IPS DF 6.9 (cell line): ENCODE measurements at regions not wholly inside any gene's neighbourhood (a gene's known extent, or its start where the extent isn't known, plus 50 kb on each side); places are given as distances from the start of the nearest gene placed in this dataset.

Experiments used
- DNase-seq: peaks from one replicate; pipeline ENCODE4 v3.0.0-alpha.2; 2013; ENCODE audit warnings: low read depth, low spot score
- H3K27ac ChIP-seq: one replicate; pipeline ENCODE4 v1.5.1; 2013; ENCODE audit warnings: low read length, control low read depth
- H3K27me3 ChIP-seq: 2 replicates; pipeline ENCODE4 v1.6.1; 2013; ENCODE audit warnings: mild to moderate bottlenecking, low read length; ENCODE audit not compliant: control insufficient read depth, insufficient read depth
- H3K36me3 ChIP-seq: 2 replicates; pipeline ENCODE4 v1.6.1; 2013; ENCODE audit warnings: low read length; ENCODE audit not compliant: control insufficient read depth, insufficient read depth
- H3K4me1 ChIP-seq: 2 replicates; pipeline ENCODE4 v1.6.1; 2013; ENCODE audit warnings: low read length; ENCODE audit not compliant: control insufficient read depth, insufficient read depth
- H3K4me3 ChIP-seq: 2 replicates; pipeline ENCODE4 v1.5.1; 2013; ENCODE audit warnings: mild to moderate bottlenecking, low read length
- H3K9me3 ChIP-seq: 2 replicates; pipeline ENCODE4 v1.6.1; 2013; ENCODE audit warnings: low read length, inconsistent platforms; ENCODE audit not compliant: control insufficient read depth, insufficient read depth
- WGBS: extraction: QIAGEN DNeasy Blood & Tissue Kit; methylation state at CpG from one replicate; pipeline ENCODE4 v1.1.7; 2013; ENCODE audit warnings: mixed read lengths, missing lambda C conversion rate; ENCODE audit not compliant: insufficient read length, insufficient coverage; 5-methylcytosine and 5-hydroxymethylcytosine counted together

DNA sequence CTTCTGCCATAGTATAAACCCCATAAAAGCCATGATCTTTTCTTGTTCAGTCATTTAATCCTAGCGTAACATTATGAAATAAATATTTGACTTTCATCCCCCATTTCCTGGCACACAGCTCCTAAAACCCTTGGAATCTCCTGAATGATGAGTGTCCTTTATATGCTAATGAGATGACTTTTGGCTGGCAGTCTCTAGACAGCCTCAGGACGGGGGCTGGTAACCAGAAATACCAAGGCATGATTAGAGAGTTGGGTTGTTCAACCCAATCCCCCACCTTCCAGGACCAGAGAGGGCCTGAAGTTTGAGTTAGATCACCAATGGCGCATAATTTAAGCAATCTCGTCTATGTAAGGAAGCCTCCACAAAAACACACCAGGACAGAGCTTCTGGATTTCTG lies 1246.1 kb upstream of the TENM4 start:
- Histone ChIP-seq H3K9me3 (no peaks in the 10 kb centered on the region), H3K4me1 (no peaks in the 10 kb centered on the region), H3K27me3 (no peaks in the 10 kb centered on the region), H3K27ac (no peak overlapping the region), H3K4me3 (no peak overlapping the region), H3K36me3 (no peaks in the 10 kb centered on the region)
- WGBS = no CpG with 5 or more reads among the region's 4 CpGs
- DNase-seq = no peak

GRCh38 chr11:80673566-80673965 lies 1232.7 kb upstream of the TENM4 start:
- Histone ChIP-seq H3K36me3 (no peaks in the 10 kb centered on the region), H3K4me1 (no peaks in the 10 kb centered on the region), H3K4me3 (no peak overlapping the region), H3K27ac (no peak overlapping the region), H3K27me3 (no peaks in the 10 kb centered on the region), H3K9me3 (no peaks in the 10 kb centered on the region)
- DNase-seq = no peak

GRCh38 chr11:80669620-80670019 lies 1228.8 kb upstream of the TENM4 start:
- Histone ChIP-seq H3K4me3 (no peak overlapping the region), H3K36me3 (no peaks in the 10 kb centered on the region), H3K4me1 (no peaks in the 10 kb centered on the region), H3K27me3 (no peaks in the 10 kb centered on the region), H3K27ac (no peak overlapping the region), H3K9me3 (no peaks in the 10 kb centered on the region)
- no CpG with 5 or more reads among the region's 3 CpGs for WGBS
- no peak for DNase-seq

- H3K4me3 ChIP-seq = no peak overlapping the region
Observed at GRCh38 chr11:80668039-80668438, 1227.2 kb upstream of the TENM4 start.

DNA sequence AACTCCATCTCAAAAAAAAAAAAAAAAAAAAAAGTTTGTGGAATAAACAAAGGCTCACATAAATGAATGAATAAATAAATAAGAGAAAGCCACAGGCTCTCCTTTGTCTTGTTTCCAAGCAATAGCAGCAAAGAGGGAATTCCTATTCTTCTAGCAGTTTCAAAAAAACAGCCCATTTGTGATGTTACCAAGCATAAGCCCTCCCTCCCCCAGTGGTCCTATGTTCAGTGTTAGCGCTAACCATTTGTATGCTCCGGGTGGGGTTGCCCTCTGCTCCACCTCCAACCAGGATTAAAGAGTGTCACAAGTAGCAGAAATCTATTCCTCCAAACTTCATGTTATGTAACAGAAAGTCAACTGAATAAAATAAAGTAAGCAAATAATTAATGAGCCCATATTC lies 1215.0 kb upstream of the TENM4 start:
- WGBS = no CpG with 5 or more reads among the region's 2 CpGs
- Histone ChIP-seq H3K27me3 (no peaks in the 10 kb centered on the region), H3K4me1 (no peaks in the 10 kb centered on the region), H3K9me3 (no peaks in the 10 kb centered on the region), H3K4me3 (no peak overlapping the region), H3K27ac (no peak overlapping the region), H3K36me3 (no peaks in the 10 kb centered on the region)
- no peak for DNase-seq

More at GRCh38 chr11:80668039-80668438, 1227.2 kb upstream of the TENM4 start:
- no peak for DNase-seq
- WGBS = no CpG with 5 or more reads among the region's 6 CpGs
- Histone ChIP-seq H3K27ac (no peak overlapping the region), H3K9me3 (no peaks in the 10 kb centered on the region), H3K36me3 (no peaks in the 10 kb centered on the region), H3K27me3 (no peaks in the 10 kb centered on the region), H3K4me1 (no peaks in the 10 kb centered on the region)

- H3K9me3 ChIP-seq = no peaks in the 10 kb centered on the region
- H3K4me3 ChIP-seq = no peak overlapping the region
- no CpG with 5 or more reads among the region's 2 CpGs for WGBS
- H3K36me3 ChIP-seq = no peaks in the 10 kb centered on the region
- H3K27ac ChIP-seq = no peak overlapping the region
- peaks cover 1% of the 10 kb centered on the region; the same call in 1 of the 2 replicates for H3K4me1 ChIP-seq
- no peak for DNase-seq
- no peaks in the 10 kb centered on the region for H3K27me3 ChIP-seq
Observed at GRCh38 chr11:80650966-80651365, 1210.1 kb upstream of the TENM4 start.

DNA sequence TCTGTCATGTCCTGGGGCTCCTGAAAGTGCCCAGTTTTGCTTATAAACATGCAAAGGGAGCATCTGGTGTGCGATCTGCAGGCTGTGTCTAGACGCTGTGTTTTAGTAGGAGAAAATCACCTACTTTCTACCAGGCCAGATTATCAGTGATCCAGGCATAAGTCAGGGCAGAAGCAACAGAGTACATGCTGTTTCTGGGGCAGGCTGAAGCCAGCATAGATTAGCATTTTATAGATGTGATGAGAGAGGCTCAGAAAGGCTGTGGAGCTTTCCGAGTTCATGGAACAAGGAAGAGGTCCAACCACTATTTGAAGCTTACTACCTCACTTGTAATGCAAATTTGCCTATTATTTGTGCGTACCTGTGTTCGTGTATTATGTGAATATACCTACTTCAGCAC lies 1208.4 kb upstream of the TENM4 start:
- H3K27ac ChIP-seq = no peak overlapping the region
- peaks cover 1% of the 10 kb centered on the region; the same call in 1 of the 2 replicates for H3K4me1 ChIP-seq
- H3K9me3 ChIP-seq = no peaks in the 10 kb centered on the region
- H3K27me3 ChIP-seq = no peaks in the 10 kb centered on the region
- H3K36me3 ChIP-seq = no peaks in the 10 kb centered on the region
- no peak overlapping the region for H3K4me3 ChIP-seq
- WGBS = no CpG with 5 or more reads among the region's 5 CpGs
- no peak for DNase-seq

DNA sequence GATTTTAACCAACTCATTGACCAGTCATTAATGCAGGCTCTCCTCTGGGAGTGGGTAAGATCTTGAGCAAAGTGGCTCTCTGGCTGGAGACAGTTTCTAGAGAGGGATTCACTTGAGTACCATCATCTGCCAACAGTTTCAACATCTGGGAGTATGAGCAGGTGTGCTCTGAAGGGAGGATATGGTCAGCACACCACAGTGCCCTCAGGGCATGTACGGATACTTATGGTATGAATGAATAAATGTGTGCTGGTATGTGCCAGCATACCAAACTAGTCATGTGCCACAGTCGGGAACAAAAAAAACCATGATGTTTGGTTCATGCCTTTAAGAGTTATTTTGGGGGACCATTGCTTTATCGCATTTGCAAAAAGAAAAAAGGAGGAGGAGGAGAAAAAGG lies 1197.5 kb upstream of the TENM4 start:
- H3K36me3 ChIP-seq = no peaks in the 10 kb centered on the region
- H3K27me3 ChIP-seq = no peaks in the 10 kb centered on the region
- no peaks in the 10 kb centered on the region for H3K4me1 ChIP-seq
- DNase-seq = no peak
- no CpG with 5 or more reads among the region's 3 CpGs for WGBS
- H3K4me3 ChIP-seq = no peak overlapping the region
- H3K27ac ChIP-seq = no peak overlapping the region
- no peaks in the 10 kb centered on the region for H3K9me3 ChIP-seq

DNA sequence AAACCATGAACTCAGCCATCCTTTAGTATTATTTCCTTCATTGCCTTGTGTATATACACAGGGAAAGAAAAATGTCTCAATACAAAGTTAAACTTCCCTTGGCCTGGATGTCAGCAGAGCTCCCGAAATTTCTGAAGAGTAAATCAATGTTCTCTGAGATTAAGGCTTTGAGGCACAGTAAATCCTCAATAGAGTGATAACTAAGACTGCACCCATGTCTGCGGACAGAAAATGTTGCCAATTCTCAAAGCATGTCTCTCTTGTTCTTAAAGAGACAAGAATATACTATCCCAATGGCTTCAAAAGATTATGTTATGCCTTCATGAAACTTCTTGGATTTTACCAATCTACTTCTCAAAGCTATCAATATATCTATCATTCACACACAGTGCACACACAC lies 1196.7 kb upstream of the TENM4 start:
- no peaks in the 10 kb centered on the region for H3K4me1 ChIP-seq
- no peaks in the 10 kb centered on the region for H3K9me3 ChIP-seq
- H3K36me3 ChIP-seq = no peaks in the 10 kb centered on the region
- H3K27me3 ChIP-seq = no peaks in the 10 kb centered on the region
- H3K4me3 ChIP-seq = no peak overlapping the region
- DNase-seq = no peak
- no CpG with 5 or more reads among the region's 2 CpGs for WGBS
- H3K27ac ChIP-seq = no peak overlapping the region

DNA sequence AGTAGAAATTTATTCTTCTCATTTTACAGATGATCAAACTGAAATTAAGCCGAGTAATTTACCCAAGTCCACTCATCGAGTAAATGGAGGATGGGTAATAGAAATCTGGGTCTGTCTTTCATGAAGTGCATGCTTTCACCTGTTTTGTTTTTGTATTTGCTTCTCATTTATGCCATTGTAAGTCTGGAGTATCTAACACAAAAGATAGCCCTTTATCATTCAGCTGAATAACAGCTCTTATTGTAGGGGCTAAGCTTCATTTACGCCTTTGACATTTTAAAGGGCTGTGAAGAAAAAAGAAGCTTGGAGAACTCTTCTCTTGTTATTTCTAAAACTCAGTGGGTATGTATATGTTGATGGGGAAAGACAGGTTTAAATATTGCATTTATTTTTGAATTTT lies 1196.2 kb upstream of the TENM4 start:
- Histone ChIP-seq H3K9me3 (no peaks in the 10 kb centered on the region), H3K4me1 (no peaks in the 10 kb centered on the region), H3K36me3 (no peaks in the 10 kb centered on the region), H3K4me3 (no peak overlapping the region), H3K27me3 (no peaks in the 10 kb centered on the region), H3K27ac (no peak overlapping the region)
- no peak for DNase-seq
- no CpG with 5 or more reads among the region's 3 CpGs for WGBS

- Histone ChIP-seq H3K27ac (no peak overlapping the region), H3K9me3 (no peaks in the 10 kb centered on the region), H3K27me3 (no peaks in the 10 kb centered on the region), H3K4me3 (no peak overlapping the region), H3K4me1 (no peaks in the 10 kb centered on the region), H3K36me3 (no peaks in the 10 kb centered on the region)
- no CpG with 5 or more reads among the region's 3 CpGs for WGBS
- no peak for DNase-seq
Observed at GRCh38 chr11:80635178-80635577, 1194.3 kb upstream of the TENM4 start.
